ENCODE measurements at regions not wholly inside any gene's neighbourhood (a gene's known extent, or its start where the extent isn't known, plus 50 kb on each side); places are given as distances from the start of the nearest gene placed in this dataset.

GRCh38 chr5:2614571-2614970 lies 136.9 kb downstream of the IRX2 start:
- TF ChIP-seq POLR2A (IDR thresholded peaks at IDR 0.05; ENCODE audit: low read length) (no peak), GATA1 (IDR thresholded peaks at IDR 0.05; ENCODE audit: low read depth, low read length) (no peak)
